Cardiac muscle cell (in vitro differentiated cells and primary cell): ENCODE measurements at regions not wholly inside any gene's neighbourhood (a gene's known extent, or its start where the extent isn't known, plus 50 kb on each side); places are given as distances from the start of the nearest gene placed in this dataset.

Experiments
- DNase-seq, 2 donors: peaks; one replicate each; pipeline versions ENCODE4 v3.0.0 to v3.0.0-alpha.2; 2010 to 2017; ENCODE audit warnings: low read depth in 1 of 2, low spot score in 1 of 2
- H3K27ac ChIP-seq: fragments of 200-600 bp; sonication (generic); 2 replicates; pipeline ENCODE4 v1.5.1; 2016
- H3K27me3 ChIP-seq: fragments of 200-600 bp; sonication (generic); 2 replicates; pipeline ENCODE4 v1.6.0; 2016; ENCODE audit warnings: control low read depth
- H3K36me3 ChIP-seq: fragments of 200-600 bp; sonication (generic); 2 replicates; pipeline ENCODE4 v1.5.1; 2016; ENCODE audit warnings: control low read depth
- H3K4me1 ChIP-seq: fragments of 200-600 bp; sonication (generic); 2 replicates; pipeline ENCODE4 v1.8.1; 2017; ENCODE audit warnings: low read depth, mild to moderate bottlenecking, mixed run types
- H3K4me3 ChIP-seq: fragments of 200-600 bp; sonication (generic); 2 replicates; pipeline ENCODE4 v1.5.1; 2016; ENCODE audit warnings: mild to moderate bottlenecking
- H3K9me3 ChIP-seq: fragments of 200-600 bp; sonication (generic); 2 replicates; pipeline ENCODE4 v1.5.1; 2017; ENCODE audit warnings: low read depth, mild to moderate bottlenecking, control low read depth
- TF ChIP-seq, protein P1 (sequence below): IDR thresholded peaks from 2 replicates; pipeline ENCODE4 v1.5.1; 2012; ENCODE audit warnings: low read depth, mild to moderate bottlenecking, low read length

GRCh38 chr7:46746695-46747687 lies 825.9 kb upstream of the IGFBP3 start:
- Histone ChIP-seq H3K4me1 (peaks cover 16% of the 10 kb centered on the region), H3K9me3 (no peaks in the 10 kb centered on the region), H3K4me3 (no peak overlapping the region), H3K27ac (no peak overlapping the region), H3K36me3 (no peaks in the 10 kb centered on the region), H3K27me3 (no peaks in the 10 kb centered on the region)
- no peak for DNase-seq
- TF ChIP-seq, protein P1, sequence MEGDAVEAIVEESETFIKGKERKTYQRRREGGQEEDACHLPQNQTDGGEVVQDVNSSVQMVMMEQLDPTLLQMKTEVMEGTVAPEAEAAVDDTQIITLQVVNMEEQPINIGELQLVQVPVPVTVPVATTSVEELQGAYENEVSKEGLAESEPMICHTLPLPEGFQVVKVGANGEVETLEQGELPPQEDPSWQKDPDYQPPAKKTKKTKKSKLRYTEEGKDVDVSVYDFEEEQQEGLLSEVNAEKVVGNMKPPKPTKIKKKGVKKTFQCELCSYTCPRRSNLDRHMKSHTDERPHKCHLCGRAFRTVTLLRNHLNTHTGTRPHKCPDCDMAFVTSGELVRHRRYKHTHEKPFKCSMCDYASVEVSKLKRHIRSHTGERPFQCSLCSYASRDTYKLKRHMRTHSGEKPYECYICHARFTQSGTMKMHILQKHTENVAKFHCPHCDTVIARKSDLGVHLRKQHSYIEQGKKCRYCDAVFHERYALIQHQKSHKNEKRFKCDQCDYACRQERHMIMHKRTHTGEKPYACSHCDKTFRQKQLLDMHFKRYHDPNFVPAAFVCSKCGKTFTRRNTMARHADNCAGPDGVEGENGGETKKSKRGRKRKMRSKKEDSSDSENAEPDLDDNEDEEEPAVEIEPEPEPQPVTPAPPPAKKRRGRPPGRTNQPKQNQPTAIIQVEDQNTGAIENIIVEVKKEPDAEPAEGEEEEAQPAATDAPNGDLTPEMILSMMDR, result no peak

DNA sequence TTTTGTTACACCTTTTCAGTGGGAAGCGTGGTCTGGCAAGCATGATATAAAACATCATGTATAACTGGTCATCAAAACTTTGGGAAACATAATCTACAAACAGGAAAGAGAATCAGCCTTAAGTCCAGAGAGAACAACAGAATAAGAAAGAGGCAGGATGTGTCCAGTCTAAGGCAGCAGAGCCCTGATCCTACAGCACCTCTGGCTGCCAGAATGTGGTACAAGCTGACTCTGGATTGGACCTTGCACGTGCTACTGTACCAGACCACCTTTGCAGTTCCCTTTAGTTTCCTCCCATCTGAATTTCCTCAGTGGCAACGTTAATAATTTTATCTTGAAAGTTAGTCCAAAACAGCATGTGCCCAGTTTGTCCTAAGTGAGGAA lies 824.6 kb upstream of the IGFBP3 start:
- H3K36me3 ChIP-seq, result no peaks in the 10 kb centered on the region
- H3K27me3 ChIP-seq, result no peaks in the 10 kb centered on the region
- no peak overlapping the region for H3K27ac ChIP-seq
- H3K9me3 ChIP-seq, result no peaks in the 10 kb centered on the region
- H3K4me1 ChIP-seq, result peaks cover 16% of the 10 kb centered on the region
- DNase-seq, result peak in 1 of 2 donors; percentile 38
- TF ChIP-seq, protein P1, result peak; percentile 33
- H3K4me3 ChIP-seq, result no peak overlapping the region

DNA sequence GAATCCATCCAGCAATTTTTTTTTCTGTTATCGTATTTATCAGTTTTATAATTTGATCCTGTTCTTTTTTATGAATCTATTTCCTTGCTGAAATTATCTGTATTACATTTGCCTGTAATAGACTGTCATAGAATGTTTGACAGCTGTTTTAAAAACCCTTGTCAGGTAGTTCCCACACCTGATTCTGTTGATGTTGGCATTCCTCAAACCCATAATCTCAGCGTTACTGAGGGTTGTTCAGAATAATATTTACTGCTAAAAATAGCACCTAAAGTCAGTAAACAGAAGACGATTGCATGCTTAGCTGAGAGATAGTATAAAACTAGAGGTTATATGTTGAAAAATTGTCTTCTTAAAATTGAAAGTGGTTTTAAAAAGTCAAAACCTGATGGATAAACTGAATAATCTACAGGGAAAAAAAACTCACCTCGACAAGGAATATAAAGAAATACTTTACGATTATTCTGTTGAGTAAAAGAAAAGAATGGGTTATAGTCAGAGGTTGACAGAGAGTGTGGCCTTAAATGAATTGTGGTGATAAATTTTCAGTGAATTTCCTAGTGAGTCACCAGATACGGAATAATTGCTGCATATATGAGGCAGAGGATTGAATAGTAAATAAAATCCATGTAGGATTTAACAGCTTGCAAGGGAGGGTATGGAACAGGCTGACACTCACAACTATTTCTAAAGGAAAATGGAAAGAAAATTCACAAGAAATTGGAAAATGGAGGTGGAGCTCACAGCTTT lies 824.1 kb upstream of the IGFBP3 start:
- TF ChIP-seq, protein P1, result no peak
- Histone ChIP-seq H3K36me3 (no peaks in the 10 kb centered on the region), H3K27ac (no peak overlapping the region), H3K27me3 (no peaks in the 10 kb centered on the region), H3K9me3 (no peaks in the 10 kb centered on the region), H3K4me1 (peaks cover 16% of the 10 kb centered on the region), H3K4me3 (no peak overlapping the region)
- no peak for DNase-seq

DNA sequence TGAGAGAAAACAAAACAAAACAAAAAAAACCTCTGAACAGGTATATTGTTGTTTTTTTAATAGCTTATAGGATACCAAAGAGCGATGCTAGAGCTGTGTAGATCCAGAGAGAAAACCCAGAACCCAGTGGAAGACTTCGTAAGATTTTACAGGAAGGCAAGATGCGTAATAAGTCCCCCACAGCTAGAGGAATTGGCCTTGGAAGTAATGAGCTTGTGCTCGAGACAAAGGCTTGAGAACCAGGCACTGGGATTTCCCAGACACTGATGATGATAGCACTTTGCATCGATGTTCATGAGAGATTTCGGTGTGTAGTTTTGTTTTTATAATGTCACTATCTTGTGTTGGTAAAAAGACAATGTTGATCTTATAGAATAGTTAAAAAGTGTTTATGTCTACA lies 821.5 kb upstream of the IGFBP3 start:
- Histone ChIP-seq H3K27ac (no peak overlapping the region), H3K4me3 (no peak overlapping the region), H3K36me3 (no peaks in the 10 kb centered on the region), H3K9me3 (no peaks in the 10 kb centered on the region), H3K4me1 (peaks cover 9% of the 10 kb centered on the region), H3K27me3 (no peaks in the 10 kb centered on the region)
- DNase-seq, result no peak
- TF ChIP-seq, protein P1, result no peak

DNA sequence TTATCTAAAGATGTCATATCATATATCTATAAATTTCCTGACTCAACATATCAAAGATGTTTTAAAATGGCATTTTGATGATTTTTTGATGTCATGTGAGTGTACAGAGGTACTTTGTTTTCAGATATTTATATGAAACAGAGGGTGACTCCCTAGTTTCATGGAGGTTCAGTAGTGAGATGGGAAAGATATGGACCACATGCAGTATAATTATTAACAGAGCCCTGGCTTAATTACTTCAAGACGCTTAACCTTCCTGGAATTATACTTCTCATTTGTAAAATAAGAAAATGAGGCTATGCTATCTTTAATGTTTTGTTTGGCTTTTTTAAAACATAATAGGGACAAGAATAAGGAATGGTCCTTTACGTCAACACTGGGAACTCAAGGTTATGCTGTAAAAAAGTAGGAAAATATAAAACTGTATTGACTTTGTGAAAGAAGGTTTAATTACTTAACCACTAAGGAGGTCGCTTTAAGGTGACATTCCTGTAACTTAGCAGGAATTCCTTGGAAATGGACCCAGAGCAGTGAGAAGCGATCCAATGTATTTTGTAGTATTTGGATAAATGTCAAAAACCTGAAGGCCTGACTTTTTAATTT lies 821.0 kb upstream of the IGFBP3 start:
- Histone ChIP-seq H3K36me3 (no peaks in the 10 kb centered on the region), H3K4me3 (no peak overlapping the region), H3K27me3 (no peaks in the 10 kb centered on the region), H3K9me3 (no peaks in the 10 kb centered on the region), H3K4me1 (peaks cover 9% of the 10 kb centered on the region), H3K27ac (no peak overlapping the region)
- DNase-seq, result peak in 1 of 2 donors; percentile 22
- TF ChIP-seq, protein P1, result no peak
